GM19238 (cell line): ENCODE measurements at regions not wholly inside any gene's neighbourhood (a gene's known extent, or its start where the extent isn't known, plus 50 kb on each side); places are given as distances from the start of the nearest gene placed in this dataset.

ENCODE experiments used
- DNase-seq: peaks from one replicate; pipeline ENCODE4 v3.0.0; 2011; ENCODE audit warnings: low spot score; ENCODE audit not compliant: insufficient read length

DNA sequence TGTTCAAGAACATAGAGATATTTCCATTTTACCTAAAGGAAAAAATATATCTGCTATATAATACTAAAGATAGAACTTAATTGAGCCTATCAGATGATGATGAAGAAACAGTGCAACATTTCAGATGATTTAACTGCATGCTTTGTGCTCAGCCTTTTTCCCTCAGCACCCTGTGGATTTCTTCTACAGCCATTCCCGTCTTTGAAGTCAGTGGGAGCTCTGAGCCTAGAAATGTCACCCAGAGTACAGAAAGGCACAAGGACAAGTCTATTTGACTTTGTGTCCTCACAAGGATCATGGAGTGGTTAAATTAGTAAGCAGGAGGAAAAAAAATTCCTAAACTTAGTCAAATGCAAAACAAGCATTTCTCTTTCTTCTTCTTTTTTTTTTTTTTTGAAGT lies 994.0 kb upstream of the FLRT2 start:
- no peak for DNase-seq

DNA sequence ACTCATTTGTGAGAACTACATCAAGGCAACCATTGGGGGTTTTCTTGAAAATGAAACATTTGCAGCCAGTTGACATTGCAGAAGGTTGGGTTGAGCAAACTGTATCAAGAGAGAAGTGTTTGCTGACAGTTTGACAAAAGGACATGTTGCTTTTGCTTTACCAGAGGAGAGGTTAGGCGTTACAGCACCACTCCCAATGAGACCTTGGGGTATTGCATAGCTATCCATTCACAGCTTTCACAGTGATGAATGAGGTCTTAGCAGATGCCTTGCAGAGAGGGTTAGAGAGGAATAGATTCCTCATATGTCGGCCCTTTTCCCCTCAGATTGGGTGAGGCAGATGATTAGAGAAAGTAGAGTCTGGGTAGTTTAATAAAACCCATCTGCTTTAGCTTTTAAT lies 988.9 kb upstream of the FLRT2 start:
- DNase-seq, result no peak

- no peak for DNase-seq
These were observed 986.1 kb upstream of the FLRT2 start for GRCh38 chr14:84543859-84544258.

GRCh38 chr14:84544486-84545131 lies 985.3 kb upstream of the FLRT2 start:
- DNase-seq, result no peak

GRCh38 chr14:84546236-84546635 lies 983.7 kb upstream of the FLRT2 start:
- DNase-seq, result no peak

GRCh38 chr14:84554136-84554535 lies 975.8 kb upstream of the FLRT2 start:
- no peak for DNase-seq

DNA sequence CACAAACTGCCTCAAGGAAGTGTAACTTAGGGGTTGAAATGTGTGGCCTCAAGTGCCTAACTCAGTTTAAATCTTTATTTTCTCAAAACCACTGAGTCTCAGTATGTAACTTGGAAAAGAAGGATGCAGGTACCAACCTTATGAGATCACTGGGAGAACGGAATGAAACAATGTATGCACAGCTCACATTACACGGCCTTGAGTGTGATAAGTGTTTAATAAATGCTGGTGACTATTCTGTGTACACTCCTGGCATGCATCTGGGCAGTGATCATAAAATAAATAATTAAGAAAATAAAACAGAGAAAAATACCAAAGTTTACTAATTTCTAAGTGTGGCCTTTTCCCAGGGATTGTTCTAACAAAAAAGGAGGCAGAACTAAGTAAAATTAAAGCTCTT lies 974.5 kb upstream of the FLRT2 start:
- no peak for DNase-seq

GRCh38 chr14:84566109-84566508 lies 963.8 kb upstream of the FLRT2 start:
- no peak for DNase-seq

DNA sequence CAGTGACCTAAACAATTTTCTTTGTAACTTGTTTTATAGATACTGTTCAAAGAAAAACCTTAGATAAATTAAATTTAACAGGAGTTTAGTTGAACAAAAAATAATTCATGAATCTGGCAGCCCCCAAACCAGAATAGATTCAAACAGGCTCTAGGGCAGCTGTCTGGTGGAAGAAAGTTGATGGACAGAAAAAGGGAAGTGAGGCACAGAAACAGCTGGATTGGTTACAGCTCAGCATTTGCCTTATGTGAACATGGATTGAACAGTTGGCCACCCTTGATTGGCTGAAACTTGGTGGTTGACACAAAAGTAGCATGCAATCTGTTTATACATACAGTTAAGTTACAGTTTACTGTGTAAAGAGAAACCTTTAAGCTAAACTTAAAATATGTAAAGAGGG lies 954.3 kb upstream of the FLRT2 start:
- DNase-seq, result no peak

- DNase-seq, result no peak
These were observed 950.7 kb upstream of the FLRT2 start for GRCh38 chr14:84579292-84579691.

- no peak for DNase-seq
These were observed 948.9 kb upstream of the FLRT2 start for GRCh38 chr14:84581041-84581440.

- no peak for DNase-seq
These were observed 945.4 kb upstream of the FLRT2 start for GRCh38 chr14:84584511-84584910.

DNA sequence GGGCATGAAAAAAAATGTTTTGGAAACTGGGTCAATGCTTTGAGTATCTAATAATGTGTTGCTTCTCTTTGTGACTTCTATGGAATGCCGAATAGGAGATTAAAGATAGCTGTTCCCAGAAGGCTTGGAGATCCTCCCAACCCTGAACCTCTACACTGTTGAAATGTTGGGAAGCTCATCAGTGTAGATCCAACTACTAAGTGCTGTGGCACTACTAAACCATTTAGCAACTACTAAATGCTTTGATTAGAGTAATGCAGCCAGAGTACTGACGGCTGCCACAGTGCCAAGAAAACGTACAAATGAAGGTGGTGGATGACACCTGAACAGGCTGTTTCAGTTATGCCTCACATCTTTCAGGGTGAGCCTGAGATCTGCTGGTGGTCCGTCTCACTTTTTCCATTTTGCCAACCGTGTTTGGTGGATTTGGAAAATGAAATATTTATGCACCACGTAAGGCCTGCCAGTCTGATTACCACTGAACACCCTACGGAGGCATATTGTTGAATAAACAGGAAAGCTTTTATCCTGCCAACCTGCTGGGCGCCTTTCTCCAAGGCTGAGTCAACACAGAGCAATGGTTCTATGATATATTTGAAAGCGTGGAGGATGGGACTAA lies 938.0 kb upstream of the FLRT2 start:
- no peak for DNase-seq

DNA sequence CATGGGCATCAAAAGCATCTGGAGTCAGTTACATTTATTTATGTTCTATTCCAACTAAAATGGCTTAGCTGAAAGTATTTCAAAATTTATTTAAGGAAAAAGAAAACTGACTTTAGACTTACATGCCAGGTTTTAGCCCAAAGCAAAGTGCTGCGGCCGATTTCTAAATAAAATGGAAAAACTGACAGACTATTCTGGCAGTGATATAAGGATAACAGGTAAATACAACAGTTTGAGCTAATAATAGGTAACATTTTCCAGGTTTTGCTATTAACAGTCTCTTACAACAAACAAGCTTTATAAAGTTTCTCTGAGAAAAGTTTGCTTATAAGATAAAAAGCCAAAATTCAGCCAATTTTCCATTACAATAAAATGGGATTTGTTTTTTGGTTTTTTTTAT lies 937.2 kb upstream of the FLRT2 start:
- DNase-seq, result no peak

DNA sequence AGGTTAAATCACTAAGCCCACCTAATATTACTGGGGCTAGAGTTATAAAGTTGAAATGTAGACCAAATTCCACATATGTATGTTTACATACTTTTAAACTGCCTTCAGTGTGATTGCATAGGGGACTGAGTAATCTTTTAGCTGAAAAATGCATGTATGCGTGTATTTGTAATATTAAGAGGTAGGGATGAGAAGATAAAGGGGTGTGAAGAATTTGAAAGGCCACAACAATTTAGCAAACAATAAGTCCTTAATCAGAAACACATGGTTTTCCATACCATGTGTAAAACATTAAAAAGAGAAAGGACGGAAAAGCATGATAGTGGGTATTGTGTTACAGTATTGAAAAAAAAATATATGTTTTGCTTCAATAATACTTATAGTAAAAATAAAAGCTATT lies 919.9 kb upstream of the FLRT2 start:
- DNase-seq, result no peak

GRCh38 chr14:84622357-84622756 lies 907.6 kb upstream of the FLRT2 start:
- no peak for DNase-seq

DNA sequence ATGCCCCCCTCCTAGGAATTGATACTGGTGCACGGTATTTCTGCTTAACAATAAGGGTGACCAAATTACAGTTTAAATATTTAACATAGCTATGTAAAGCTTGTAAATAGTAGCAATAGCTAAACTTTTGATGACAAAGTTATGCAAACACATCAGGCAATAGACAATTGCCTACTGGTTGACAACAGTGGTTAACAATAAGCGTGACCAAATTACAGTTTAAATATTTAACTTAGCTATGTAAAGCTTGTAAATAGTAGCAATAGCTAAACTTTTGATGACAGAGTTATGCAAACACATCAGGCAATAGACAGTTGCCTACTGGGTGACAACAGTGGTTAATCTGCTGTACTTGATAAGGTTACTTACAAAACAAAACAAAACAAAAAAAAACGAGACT lies 886.5 kb upstream of the FLRT2 start:
- no peak for DNase-seq

GRCh38 chr14:84646786-84647500 lies 883.0 kb upstream of the FLRT2 start:
- no peak for DNase-seq

DNA sequence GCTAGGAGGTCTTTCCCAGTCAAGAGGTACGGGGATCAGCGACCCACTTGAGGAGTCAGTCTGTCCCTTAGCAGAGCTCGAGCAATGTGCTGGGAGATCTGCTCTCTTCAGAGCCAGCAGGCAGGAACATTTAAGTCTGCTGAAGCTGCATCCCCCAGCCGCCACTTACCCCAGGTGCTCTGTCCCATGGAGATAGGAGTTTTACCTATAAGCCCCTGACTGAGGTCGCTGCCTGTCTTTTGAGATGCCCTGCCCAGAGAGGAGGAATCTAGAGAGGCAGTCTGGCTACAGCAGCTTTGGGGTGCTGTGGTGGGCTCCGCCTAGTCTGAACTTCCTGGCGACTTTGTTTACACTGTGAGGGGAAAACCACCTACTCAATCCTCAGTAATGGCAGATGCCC lies 874.9 kb upstream of the FLRT2 start:
- DNase-seq, result no peak

DNA sequence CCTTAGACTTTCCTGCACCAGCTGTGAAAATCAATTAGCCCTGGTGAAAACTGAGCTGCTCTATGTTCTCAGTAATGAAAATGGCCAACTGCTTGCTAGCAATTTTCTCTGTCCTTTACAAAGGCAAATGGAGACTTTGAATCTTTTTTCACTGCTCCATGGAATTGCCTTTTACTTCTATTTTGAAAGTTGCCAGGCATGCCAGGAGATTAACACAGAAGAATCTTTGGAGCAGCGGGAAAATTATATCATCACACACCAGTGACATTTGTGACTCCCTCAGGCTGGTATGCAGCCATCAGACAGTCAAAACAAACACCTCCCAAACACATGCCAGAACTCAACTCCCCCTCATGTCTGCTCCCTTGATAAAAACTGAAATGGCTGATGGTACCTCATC lies 872.0 kb upstream of the FLRT2 start:
- DNase-seq, result no peak

- DNase-seq, result no peak
These were observed 859.1 kb upstream of the FLRT2 start for GRCh38 chr14:84670796-84671195.

GRCh38 chr14:84671776-84672175 lies 858.2 kb upstream of the FLRT2 start:
- no peak for DNase-seq

- no peak for DNase-seq
These were observed 855.3 kb upstream of the FLRT2 start for GRCh38 chr14:84674636-84675035.
